Transverse colon (tissue), 4 donors: ENCODE measurements at regions not wholly inside any gene's neighbourhood (a gene's known extent, or its start where the extent isn't known, plus 50 kb on each side); places are given as distances from the start of the nearest gene placed in this dataset.

Experiments used
- DNase-seq: peaks from one replicate; pipeline ENCODE4 v3.0.0-alpha.2; 2019
- H3K27ac ChIP-seq, 4 donors: fragments of 200-600 bp; sonication (generic); 2 replicates each; pipeline ENCODE4 v1.5.1; 2016 to 2018; ENCODE audit warnings: inconsistent platforms in 4 of 4
- H3K27me3 ChIP-seq: fragments of 200-600 bp; sonication (generic); 2 replicates; pipeline ENCODE4 v1.5.1; 2017; ENCODE audit warnings: inconsistent platforms
- H3K36me3 ChIP-seq, 4 donors: fragments of 200-600 bp; sonication (generic); 2 replicates each; pipeline ENCODE4 v1.5.1; 2017 to 2019; ENCODE audit warnings: inconsistent platforms in 4 of 4
- H3K4me1 ChIP-seq, 4 donors: fragments of 200-600 bp; sonication (generic); 2 replicates each; pipeline ENCODE4 v1.5.1; 2017 to 2020; ENCODE audit warnings: inconsistent platforms in 4 of 4
- H3K4me3 ChIP-seq, 4 donors: fragments of 200-600 bp; sonication (generic); 1 replicate in 1 of 4; 2 replicates in 3 of 4; pipeline versions ENCODE4 v1.5.1 to v1.6.1; 2017 to 2019; ENCODE audit warnings: inconsistent platforms in 4 of 4
- H3K9me3 ChIP-seq, 2 donors: fragments of 200-600 bp; sonication (generic); 2 replicates each; pipeline ENCODE4 v1.5.1; 2017 to 2019; ENCODE audit warnings: inconsistent platforms in 2 of 2
- CTCF ChIP-seq, 5 experiments: fragments of 200-600 bp in 3 of 5; fragments of 450-650 bp in 2 of 5; sonication (generic) in 3 of 5; IDR thresholded peaks; 1 replicate in 2 of 5; 2 replicates in 3 of 5; pipeline ENCODE4 v1.5.1; 2016 to 2017; ENCODE audit warnings: antibody characterized with exemption in 5 of 5, inconsistent platforms in 3 of 5, mild to moderate bottlenecking in 2 of 5, moderate library complexity in 1 of 5
- EP300 ChIP-seq: sonication (generic); formaldehyde crosslinking; IDR thresholded peaks from one replicate; pipeline ENCODE4 v1.6.1; 2017; ENCODE audit warnings: antibody characterized with exemption, low read depth
- POLR2A ChIP-seq: fragments of 450-650 bp; IDR thresholded peaks from one replicate; pipeline ENCODE4 v1.6.1; 2016; ENCODE audit warnings: antibody characterized with exemption, mild to moderate bottlenecking, moderate library complexity
- POLR2AphosphoS5 ChIP-seq, 3 donors: sonication (generic); formaldehyde crosslinking; IDR thresholded peaks; one replicate each; pipeline ENCODE4 v1.6.1; 2016; ENCODE audit warnings: antibody characterized with exemption in 3 of 3
- WGBS, 2 donors: methylation state at CpG; one replicate each; pipeline ENCODE4 v1.1.5; 2018; ENCODE audit warnings: low coverage in 1 of 2; 5-methylcytosine and 5-hydroxymethylcytosine counted together
- in situ Hi-C, 4 donors: fragments of 200-750 bp; cut with MboI; loops; one replicate each; pipeline versions ENCODE4 v1.15.0 to v1.15.1; 2017; ENCODE audit warnings: low sequenced_read_pairs in 3 of 4, low pct_ligation_motif_present in 1 of 4, low pct_unique_long_range_greater_than_20kb in 1 of 4
- intact Hi-C: fragments of 100-400 bp; cut with DNase I; formaldehyde crosslinking; loops from one replicate; pipeline ENCODE4 v1.15.1; 2023; ENCODE audit warnings: low total_unique reads

GRCh38 chr13:42384265-42384664 lies 112.3 kb downstream of the AKAP11 start:
- no peaks in the 10 kb centered on the region for H3K36me3 ChIP-seq
- intact Hi-C loops = no loop called here

GRCh38 chr13:42388326-42388725 lies 116.4 kb downstream of the AKAP11 start:
- TF ChIP-seq POLR2AphosphoS5 (IDR thresholded peaks at IDR 0.05) (no peak), CTCF (IDR thresholded peaks at IDR 0.05) (no peak), EP300 (no peak), POLR2A (no peak)
- H3K27ac ChIP-seq = no peak overlapping the region
- H3K36me3 ChIP-seq = no peaks in the 10 kb centered on the region
- intact Hi-C loops = no loop called here
- H3K4me3 ChIP-seq = no peak overlapping the region
- WGBS, 2 donors = 40 to 57% methylated on average over 1 to 2 of the region's 2 CpGs
- H3K27me3 ChIP-seq = no peaks in the 10 kb centered on the region
- H3K4me1 ChIP-seq = peaks cover 0 to 3% (median 0%) of the 10 kb centered on the region in 4 donors
- in situ Hi-C loops = no loop called here
- H3K9me3 ChIP-seq = no peaks in the 10 kb centered on the region
- no peak for DNase-seq

More at GRCh38 chr13:42384265-42384664, 112.3 kb downstream of the AKAP11 start:
- Histone ChIP-seq H3K4me3 (no peak overlapping the region), H3K27ac (no peak overlapping the region), H3K27me3 (no peaks in the 10 kb centered on the region), H3K4me1 (no peaks in the 10 kb centered on the region), H3K9me3 (no peaks in the 10 kb centered on the region)
- 70 to 74% methylated on average over 3 of the region's 3 CpGs for WGBS, 2 donors
- DNase-seq = no peak
- TF ChIP-seq POLR2A = no peak
- no peak for TF ChIP-seq CTCF (IDR thresholded peaks at IDR 0.05)
- no peak for TF ChIP-seq POLR2AphosphoS5 (IDR thresholded peaks at IDR 0.05)
- TF ChIP-seq EP300 = no peak
- in situ Hi-C loops = no loop called here

GRCh38 chr13:42389041-42389440 lies 117.1 kb downstream of the AKAP11 start:
- Histone ChIP-seq H3K9me3 (no peaks in the 10 kb centered on the region), H3K36me3 (no peaks in the 10 kb centered on the region), H3K27me3 (no peaks in the 10 kb centered on the region), H3K4me1 (peaks cover 0 to 6% (median 2%) of the 10 kb centered on the region in 4 donors), H3K27ac (no peak overlapping the region), H3K4me3 (no peak overlapping the region)
- intact Hi-C loops (no loop called here), in situ Hi-C loops (no loop called here)
- TF ChIP-seq EP300 (no peak), POLR2AphosphoS5 (IDR thresholded peaks at IDR 0.05) (no peak), CTCF (IDR thresholded peaks at IDR 0.05) (no peak), POLR2A (no peak)
- DNase-seq = no peak

GRCh38 chr13:42392180-42392579 lies 120.2 kb downstream of the AKAP11 start:
- Histone ChIP-seq H3K27me3 (no peaks in the 10 kb centered on the region), H3K4me3 (no peak overlapping the region), H3K4me1 (peaks cover 0 to 6% (median 2%) of the 10 kb centered on the region in 4 donors), H3K9me3 (no peaks in the 10 kb centered on the region), H3K36me3 (no peaks in the 10 kb centered on the region), H3K27ac (peak overlapping the region in 1 of 4 donors; percentile 14)
- in situ Hi-C loops = no loop called here
- intact Hi-C loops = no loop called here
- WGBS, 2 donors = 50% methylated on average over 1 of the region's 1 CpG; no CpG with 5 or more reads in 1 of the 2 donors
- DNase-seq = no peak
- TF ChIP-seq POLR2AphosphoS5 (IDR thresholded peaks at IDR 0.05) (no peak), POLR2A (no peak), EP300 (no peak), CTCF (IDR thresholded peaks at IDR 0.05) (no peak)
